Stimulated activated naive CD8-positive, alpha-beta T cell treated with anti-CD3 and anti-CD28 coated beads, Interleukin-15, amount 100 ng/mL, for 72 hours (primary cell): ENCODE measurements at regions not wholly inside any gene's neighbourhood (a gene's known extent, or its start where the extent isn't known, plus 50 kb on each side); places are given as distances from the start of the nearest gene placed in this dataset.

Experiments
- ATAC-seq: fragments of 150-1000 bp; cut with Tn5 transposase; 2 replicates; pipeline ENCODE4 v1.10.0; 2021; ENCODE audit warnings: mild to moderate bottlenecking, moderate library complexity
- DNase-seq, 2 donors: peaks; one replicate each; pipeline ENCODE4 v3.0.0; 2021 to 2022
- H3K27ac Mint-ChIP-seq, 2 donors: one replicate each; pipeline ENCODE4 v1.8.0; 2022; ENCODE audit warnings: mild to moderate bottlenecking in 2 of 2, mixed read lengths in 2 of 2, moderate library complexity in 2 of 2
- H3K27me3 Mint-ChIP-seq: one replicate; pipeline ENCODE4 v1.8.0; 2022; ENCODE audit warnings: mixed read lengths
- H3K4me1 Mint-ChIP-seq: one replicate; pipeline ENCODE4 v1.8.0; 2022; ENCODE audit warnings: mild to moderate bottlenecking, mixed read lengths
- H3K4me3 Mint-ChIP-seq, 2 donors: one replicate each; pipeline ENCODE4 v1.8.0; 2022; ENCODE audit warnings: mild to moderate bottlenecking in 2 of 2, mixed read lengths in 2 of 2, moderate library complexity in 1 of 2
- H3K9me3 Mint-ChIP-seq, 2 donors: one replicate each; pipeline ENCODE4 v1.8.0; 2022; ENCODE audit warnings: mixed read lengths in 2 of 2

GRCh38 chr5:124669956-124670721 lies 76.3 kb downstream of the ZNF608 start:
- H3K4me1 Mint-ChIP-seq, result no peaks in the 10 kb centered on the region
- H3K27me3 Mint-ChIP-seq, result peaks cover 7% of the 10 kb centered on the region
- ATAC-seq (no peak), DNase-seq (no peak)
- no peak overlapping the region for H3K4me3 Mint-ChIP-seq
- H3K9me3 Mint-ChIP-seq, result no peaks in the 10 kb centered on the region
- no peak overlapping the region for H3K27ac Mint-ChIP-seq

DNA sequence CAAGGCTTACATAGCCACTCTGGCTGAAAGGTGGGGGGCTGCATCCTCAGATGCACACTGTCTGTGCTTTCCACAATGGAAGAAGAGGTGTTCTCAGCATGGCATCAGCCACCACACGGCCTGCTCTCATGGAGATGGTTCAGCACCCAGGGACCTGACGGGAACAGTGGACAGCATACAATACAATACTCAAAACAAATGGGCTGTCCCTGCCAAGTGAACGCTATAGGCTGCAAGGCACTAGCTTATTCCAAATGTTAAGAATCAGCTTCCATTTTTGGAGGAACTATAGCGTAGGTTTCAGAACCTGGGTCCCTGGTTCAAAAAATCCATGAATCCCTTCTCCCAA lies 77.2 kb downstream of the ZNF608 start:
- H3K27ac Mint-ChIP-seq, result no peak overlapping the region
- no peak for ATAC-seq
- H3K27me3 Mint-ChIP-seq, result peaks cover 7% of the 10 kb centered on the region
- no peaks in the 10 kb centered on the region for H3K4me1 Mint-ChIP-seq
- DNase-seq, result no peak
- no peaks in the 10 kb centered on the region for H3K9me3 Mint-ChIP-seq
- H3K4me3 Mint-ChIP-seq, result no peak overlapping the region

- Mint-ChIP-seq H3K27ac (no peak overlapping the region), H3K4me1 (no peaks in the 10 kb centered on the region), H3K27me3 (peaks cover 7% of the 10 kb centered on the region), H3K4me3 (no peak overlapping the region), H3K9me3 (no peaks in the 10 kb centered on the region)
- ATAC-seq (no peak), DNase-seq (no peak)
Observed at GRCh38 chr5:124668353-124669299, 77.8 kb downstream of the ZNF608 start.

DNA sequence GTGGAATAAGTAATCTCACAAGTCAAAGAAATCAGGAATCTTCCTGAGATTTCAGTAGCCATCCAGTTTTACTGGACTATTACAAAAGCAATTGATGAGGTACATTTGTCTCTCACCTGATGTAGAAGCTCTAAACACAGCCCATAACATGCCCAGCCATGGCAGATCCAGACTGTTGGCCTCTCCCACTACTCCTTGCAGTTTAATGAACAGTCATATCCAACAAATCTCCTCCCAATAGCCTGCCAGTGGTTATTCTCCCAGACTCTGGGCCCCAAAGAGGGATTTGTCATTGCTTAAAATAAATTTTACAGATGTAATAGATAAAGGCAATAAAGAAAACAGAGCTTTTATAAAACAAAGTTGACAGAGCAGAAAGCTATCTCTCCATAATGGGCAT lies 80.8 kb downstream of the ZNF608 start:
- H3K4me1 Mint-ChIP-seq, result no peaks in the 10 kb centered on the region
- no peaks in the 10 kb centered on the region for H3K9me3 Mint-ChIP-seq
- peaks cover 21% of the 10 kb centered on the region for H3K27me3 Mint-ChIP-seq

DNA sequence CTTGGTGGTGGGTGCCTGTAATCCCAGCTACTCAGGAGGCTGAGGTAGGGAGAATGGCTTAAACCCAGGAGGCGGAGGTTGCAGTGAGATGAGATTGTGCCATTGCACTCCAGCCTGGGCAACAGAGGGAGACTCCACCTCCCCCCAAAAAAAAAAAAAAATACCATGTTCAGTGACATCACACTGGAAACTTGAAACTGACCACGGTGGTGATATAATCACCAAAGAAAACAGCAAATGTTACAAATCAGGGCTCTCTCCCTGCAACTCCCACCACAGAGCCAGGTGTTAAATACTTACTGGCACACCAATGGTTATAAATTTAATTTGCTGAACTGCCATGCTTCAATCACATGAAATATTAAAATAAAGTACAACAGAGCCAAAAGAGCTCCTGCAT lies 81.4 kb downstream of the ZNF608 start:
- ATAC-seq (no peak), DNase-seq (no peak)
- H3K27ac Mint-ChIP-seq, result no peak overlapping the region
- no peak overlapping the region for H3K4me3 Mint-ChIP-seq
- H3K27me3 Mint-ChIP-seq, result peaks cover 18% of the 10 kb centered on the region
- H3K4me1 Mint-ChIP-seq, result no peaks in the 10 kb centered on the region
- H3K9me3 Mint-ChIP-seq, result no peaks in the 10 kb centered on the region

More for the DNA sequence above, 80.8 kb downstream of the ZNF608 start:
- no peak overlapping the region for H3K27ac Mint-ChIP-seq
- H3K4me3 Mint-ChIP-seq, result no peak overlapping the region
- ATAC-seq (no peak), DNase-seq (no peak)

DNA sequence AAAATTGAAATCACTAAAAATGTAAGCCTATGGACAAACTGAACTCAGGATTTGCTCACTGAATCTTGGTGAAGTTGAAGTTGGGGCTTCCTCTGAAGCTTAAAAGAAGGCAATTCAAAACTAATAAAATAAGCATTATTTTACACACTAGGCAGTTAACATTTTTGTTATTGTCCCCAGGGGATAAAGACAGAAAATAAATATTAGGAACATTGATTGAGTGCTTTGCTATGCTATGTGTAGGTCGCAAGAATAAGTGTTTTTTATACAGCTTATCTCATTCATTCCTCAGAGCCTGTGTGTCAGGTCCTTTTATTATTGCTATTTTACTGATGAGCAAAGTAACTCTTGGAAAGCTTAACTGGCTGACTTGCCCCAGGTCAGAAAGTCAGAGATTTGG lies 82.2 kb downstream of the ZNF608 start:
- no peaks in the 10 kb centered on the region for H3K4me1 Mint-ChIP-seq
- ATAC-seq (no peak), DNase-seq (no peak)
- H3K4me3 Mint-ChIP-seq, result no peak overlapping the region
- no peak overlapping the region for H3K27ac Mint-ChIP-seq
- no peaks in the 10 kb centered on the region for H3K9me3 Mint-ChIP-seq
- H3K27me3 Mint-ChIP-seq, result peaks cover 25% of the 10 kb centered on the region

GRCh38 chr5:124663101-124663506 lies 83.3 kb downstream of the ZNF608 start:
- Mint-ChIP-seq H3K27ac (no peak overlapping the region), H3K9me3 (no peaks in the 10 kb centered on the region), H3K27me3 (peaks cover 37% of the 10 kb centered on the region), H3K4me1 (no peaks in the 10 kb centered on the region), H3K4me3 (no peak overlapping the region)
- ATAC-seq, result no peak
- no peak for DNase-seq

DNA sequence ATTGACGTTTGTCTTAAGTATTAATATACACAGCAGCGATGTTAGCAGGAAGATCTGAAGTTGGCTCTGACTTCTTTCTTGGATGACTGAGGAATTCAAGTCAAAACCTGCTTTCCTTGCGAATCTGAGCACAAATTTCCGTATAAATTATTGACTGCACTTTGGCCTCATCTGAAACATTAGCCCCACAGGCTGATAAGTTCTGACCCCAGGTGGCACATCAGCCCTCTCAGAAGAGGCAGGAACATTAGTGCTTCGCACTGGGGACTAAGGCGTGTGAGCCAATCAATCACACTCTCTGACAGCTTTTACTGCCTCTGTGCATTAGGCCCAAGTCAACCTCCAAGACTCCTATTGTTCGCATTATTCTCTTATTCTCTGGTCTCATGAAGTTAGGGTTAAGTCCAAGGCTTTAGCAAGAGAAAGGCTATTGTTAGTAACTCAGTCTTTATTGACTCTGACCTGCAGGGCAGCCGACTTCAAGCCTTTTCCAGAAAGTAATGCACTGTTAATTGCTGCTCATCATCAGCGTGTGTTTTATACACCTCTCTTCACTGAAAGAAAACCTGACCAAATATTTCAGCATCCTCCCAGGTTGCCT lies 84.2 kb downstream of the ZNF608 start:
- no peak overlapping the region for H3K27ac Mint-ChIP-seq
- no peak overlapping the region for H3K4me3 Mint-ChIP-seq
- DNase-seq (no peak), ATAC-seq (no peak)
- peaks cover 42% of the 10 kb centered on the region for H3K27me3 Mint-ChIP-seq
- no peaks in the 10 kb centered on the region for H3K9me3 Mint-ChIP-seq
- H3K4me1 Mint-ChIP-seq, result no peaks in the 10 kb centered on the region

DNA sequence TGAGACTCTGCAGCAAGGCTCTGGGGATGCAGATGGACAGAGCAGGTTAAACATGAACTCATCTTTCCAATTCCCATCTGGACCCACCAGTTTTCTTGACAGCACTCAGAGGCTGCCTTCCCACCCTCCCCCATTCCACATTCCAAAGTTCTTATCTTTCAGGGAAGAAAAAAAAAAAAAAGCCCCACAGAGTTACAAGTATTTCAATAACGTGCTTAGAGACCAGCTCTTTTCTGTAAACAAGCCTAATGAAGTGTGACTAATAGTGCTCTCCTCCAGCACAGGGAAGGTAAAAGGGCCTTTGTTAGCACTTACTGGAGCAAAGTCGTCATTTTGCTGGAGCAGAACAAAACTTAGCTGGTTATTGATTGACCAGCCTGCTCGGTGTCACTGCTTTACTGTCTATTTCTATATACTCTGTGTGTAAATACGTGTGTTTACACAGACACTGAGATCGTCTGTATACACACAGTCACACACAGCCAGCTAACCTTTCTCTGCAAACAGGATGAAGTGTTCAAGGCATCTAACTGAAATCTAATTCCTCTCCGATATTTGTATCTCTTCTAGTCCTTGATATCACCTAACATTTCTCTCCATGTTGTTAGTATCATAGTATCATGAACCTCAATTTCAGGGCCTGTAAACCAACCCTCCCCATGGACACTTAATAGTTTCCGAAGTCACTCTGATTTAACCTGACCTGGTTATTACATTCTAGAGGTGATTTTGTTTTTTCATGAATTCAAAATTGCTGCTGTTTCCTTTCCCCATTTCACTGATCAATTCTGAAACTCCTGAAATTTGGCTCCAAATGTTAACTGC lies 84.9 kb downstream of the ZNF608 start:
- Mint-ChIP-seq H3K9me3 (no peaks in the 10 kb centered on the region), H3K4me3 (no peak overlapping the region), H3K27ac (no peak overlapping the region), H3K4me1 (no peaks in the 10 kb centered on the region), H3K27me3 (peaks cover 42% of the 10 kb centered on the region)
- DNase-seq, result no peak
- no peak for ATAC-seq

GRCh38 chr5:124660229-124661093 lies 86.0 kb downstream of the ZNF608 start:
- H3K9me3 Mint-ChIP-seq, result no peaks in the 10 kb centered on the region
- no peak overlapping the region for H3K27ac Mint-ChIP-seq
- H3K4me1 Mint-ChIP-seq, result no peaks in the 10 kb centered on the region
- peaks cover 42% of the 10 kb centered on the region for H3K27me3 Mint-ChIP-seq
- DNase-seq (no peak), ATAC-seq (no peak)
- no peak overlapping the region for H3K4me3 Mint-ChIP-seq

DNA sequence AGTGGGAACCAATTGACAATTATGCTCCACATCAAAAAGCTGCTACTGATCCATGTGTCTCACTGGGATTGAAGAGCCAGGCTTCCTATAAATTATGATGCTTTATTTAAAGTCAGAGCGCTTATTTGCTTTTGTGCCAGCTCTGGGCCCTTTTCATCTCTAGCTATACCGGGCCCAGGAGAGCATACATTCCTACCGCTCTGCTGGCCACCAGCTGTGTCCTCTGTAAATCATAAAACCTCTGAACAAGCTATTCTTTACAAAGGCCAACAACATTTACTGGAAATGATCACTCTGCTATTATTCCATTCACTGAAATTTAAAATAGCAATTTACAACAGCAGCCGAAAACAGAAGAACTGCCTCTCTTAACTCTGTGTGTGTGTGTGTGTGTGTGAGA lies 86.6 kb downstream of the ZNF608 start:
- no peaks in the 10 kb centered on the region for H3K4me1 Mint-ChIP-seq
- ATAC-seq (no peak), DNase-seq (no peak)
- H3K27me3 Mint-ChIP-seq, result peaks cover 42% of the 10 kb centered on the region
- H3K4me3 Mint-ChIP-seq, result no peak overlapping the region
- no peak overlapping the region for H3K27ac Mint-ChIP-seq
- no peaks in the 10 kb centered on the region for H3K9me3 Mint-ChIP-seq

DNA sequence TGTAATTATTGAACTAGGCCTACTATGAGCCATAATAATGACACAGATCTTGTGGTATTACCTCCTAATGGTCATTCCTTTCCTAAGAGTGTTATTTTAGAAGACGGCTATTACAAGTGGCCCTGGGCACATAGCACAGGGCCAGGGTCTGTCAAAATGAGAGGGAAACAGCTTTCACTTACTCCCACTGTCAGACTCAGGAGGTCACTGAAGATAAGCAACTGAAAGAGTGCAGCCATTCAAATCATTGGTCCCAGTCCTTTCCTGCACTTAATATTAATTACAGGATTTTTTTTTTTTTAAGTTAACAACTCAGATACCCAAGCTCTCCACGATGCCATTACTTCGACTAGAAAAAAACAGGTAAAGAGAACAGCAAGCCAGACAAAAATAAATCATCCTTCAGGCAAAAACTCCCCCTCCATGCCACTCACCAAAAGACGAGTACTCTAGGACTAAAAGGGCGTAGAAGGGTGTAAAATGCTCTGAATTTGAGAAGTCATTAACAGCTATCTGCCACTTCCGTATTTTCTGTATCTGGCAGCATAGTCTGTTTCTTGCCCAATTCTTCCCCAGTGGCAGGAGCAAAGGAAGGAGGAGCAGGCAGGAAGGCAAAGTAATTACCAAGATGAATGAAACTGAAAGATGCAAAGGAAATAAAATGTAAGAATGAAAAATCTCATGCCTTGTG lies 87.4 kb downstream of the ZNF608 start:
- Mint-ChIP-seq H3K27me3 (peaks cover 42% of the 10 kb centered on the region), H3K4me3 (no peak overlapping the region), H3K9me3 (no peaks in the 10 kb centered on the region), H3K4me1 (no peaks in the 10 kb centered on the region), H3K27ac (no peak overlapping the region)
- ATAC-seq (no peak), DNase-seq (no peak)

DNA sequence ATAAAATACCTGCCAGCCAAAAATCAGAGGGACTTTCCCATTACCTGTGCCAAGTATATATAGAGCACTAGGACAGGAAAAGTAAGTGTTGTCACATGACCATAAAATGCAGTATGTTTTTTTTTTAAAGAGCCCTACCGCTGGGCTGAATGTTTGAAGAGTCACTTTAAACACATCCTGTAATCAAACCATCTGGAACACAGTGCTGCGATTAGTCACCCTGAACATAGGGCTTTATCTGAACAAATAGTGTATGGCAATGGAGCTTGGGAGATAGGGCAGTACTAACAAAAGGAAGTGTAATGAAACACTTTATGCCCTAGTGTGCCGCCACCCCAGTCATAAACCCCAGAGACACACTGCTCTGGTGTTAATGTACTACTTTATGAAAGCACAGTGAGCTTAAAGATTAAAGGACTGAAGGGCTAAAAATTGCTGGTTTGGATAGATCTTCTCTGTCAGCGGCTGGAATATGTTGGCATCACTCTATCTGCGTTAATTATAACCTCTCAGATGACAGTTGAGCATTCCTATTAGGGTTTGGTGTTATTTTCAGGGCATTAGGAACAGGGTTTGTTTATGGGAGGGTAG lies 90.4 kb downstream of the ZNF608 start:
- Mint-ChIP-seq H3K9me3 (no peaks in the 10 kb centered on the region), H3K4me3 (no peak overlapping the region), H3K27me3 (peaks cover 25% of the 10 kb centered on the region), H3K27ac (no peak overlapping the region), H3K4me1 (peaks cover 11% of the 10 kb centered on the region)
- ATAC-seq (no peak), DNase-seq (no peak)
